C4-2B (cell line): ENCODE measurements at regions not wholly inside any gene's neighbourhood (a gene's known extent, or its start where the extent isn't known, plus 50 kb on each side); places are given as distances from the start of the nearest gene placed in this dataset.
A peak's percentile ranks its signal among the peaks of the same experiment; 100 is the strongest.

Experiments used
- H3K27ac ChIP-seq: fragments of 450-650 bp; 2 replicates; pipeline ENCODE4 v1.5.1; 2017
- CTCF ChIP-seq: fragments of 450-650 bp; conservative IDR thresholded peaks from 2 replicates; pipeline ENCODE4 v1.5.1; 2017; ENCODE audit warnings: mild to moderate bottlenecking
- ZFX ChIP-seq: fragments of 450-650 bp; IDR thresholded peaks from 2 replicates; pipeline ENCODE4 v1.6.1; 2017

- no peak for TF ChIP-seq CTCF
- TF ChIP-seq ZFX: no peak
- no peak overlapping the region for H3K27ac ChIP-seq
Observed at GRCh38 chr2:66899648-66900047, 464.7 kb downstream of the MEIS1 start.

DNA sequence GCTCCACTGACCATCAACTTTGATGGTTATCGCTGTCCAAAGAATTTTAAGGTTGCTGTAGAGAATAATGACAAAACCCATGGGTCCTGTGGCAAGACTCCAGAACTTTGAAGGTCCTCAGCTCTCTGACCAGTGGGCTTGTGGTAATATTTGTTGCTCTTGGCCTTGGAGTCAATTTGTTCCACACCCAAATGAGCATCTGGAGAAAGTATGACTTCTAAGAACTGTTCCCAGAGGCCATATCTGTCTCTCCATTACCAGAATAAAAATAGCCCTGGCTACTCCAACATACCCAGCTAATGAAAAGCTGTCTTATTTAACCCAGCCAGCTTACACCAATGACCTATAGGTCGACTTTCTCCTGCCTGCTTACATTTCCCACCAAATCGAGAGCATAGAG is 466.4 kb downstream of the MEIS1 start:
- no peak for TF ChIP-seq CTCF
- TF ChIP-seq ZFX: no peak
- no peak overlapping the region for H3K27ac ChIP-seq

GRCh38 chr2:66903183-66903582 is 468.3 kb downstream of the MEIS1 start:
- no peak for TF ChIP-seq CTCF
- no peak for TF ChIP-seq ZFX
- H3K27ac ChIP-seq: no peak overlapping the region

- no peak overlapping the region for H3K27ac ChIP-seq
- no peak for TF ChIP-seq CTCF
Observed at GRCh38 chr2:66903745-66904465, 469.0 kb downstream of the MEIS1 start.

- TF ChIP-seq ZFX: no peak
- no peak for TF ChIP-seq CTCF
- no peak overlapping the region for H3K27ac ChIP-seq
Observed at GRCh38 chr2:66915237-66915636, 480.3 kb downstream of the MEIS1 start.

GRCh38 chr2:66919286-66919685 is 477.8 kb upstream of the ETAA1 start:
- H3K27ac ChIP-seq: no peak overlapping the region
- TF ChIP-seq ZFX: no peak
- TF ChIP-seq CTCF: 0 out of 2 replicates have a peak, but pooled peaks have one; percentile 12

GRCh38 chr2:66920415-66920814 is 476.7 kb upstream of the ETAA1 start:
- no peak for TF ChIP-seq ZFX
- TF ChIP-seq CTCF: no peak
- H3K27ac ChIP-seq: no peak overlapping the region
